K562 (cell line): ENCODE measurements at regions not wholly inside any gene's neighbourhood (a gene's known extent, or its start where the extent isn't known, plus 50 kb on each side); places are given as distances from the start of the nearest gene placed in this dataset.

Experiments used
- ATAC-seq: fragments of 200-7000 bp; cut with Tn5 transposase; 3 replicates; pipeline ENCODE4 v1.9.1; 2020; ENCODE audit warnings: moderate library complexity
- BruUV-seq: library from RNA; stranded (reverse); fragments of 400-500 nt; replicated peaks from 2 replicates; lab custom pipeline; 2021; lab: Mats Ljungman, UMichigan
- CTCF ChIA-PET: fragments of 300-600 bp; formaldehyde crosslinking; extraction: SDS; loops from one replicate; lab custom pipeline; 2021; ENCODE audit warnings: low intra/inter-chr PET ratio; lab: Yijun Ruan, JAX
- POLR2A ChIA-PET: fragments of 300-600, 350-650 bp; sonication (Branson Sonifier 250); formaldehyde crosslinking; extraction: SDS; loops from one replicate; lab custom pipeline; 2021; ENCODE audit warnings: antibody characterized with exemption, inconsistent platforms; lab: Yijun Ruan, JAX
- DNase-seq, 4 experiments: peaks; one replicate each; pipeline versions ENCODE4 v3.0.0 to v3.0.0-alpha.2; 2011 to 2018; ENCODE audit warnings: low spot score in 3 of 4, mixed read lengths in 3 of 4; ENCODE audit errors: extremely low read depth in 1 of 4
- FAIRE-seq: peaks from 2 replicates; lab custom pipeline; 2011; peaks lifted over from hg19 to GRCh38; lab: Jason Lieb, UNC
- H2AFZ ChIP-seq: 2 replicates; pipeline ENCODE4 v1.6.0; 2011; ENCODE audit warnings: low read depth, low read length, control low read depth, inconsistent platforms
- H3K27ac ChIP-seq: fragments of 200-600 bp; 3 replicates; pipeline ENCODE4 v1.8.0; 2011; ENCODE audit warnings: low read depth, mild to moderate bottlenecking, control low read depth, inconsistent platforms, low read length, moderate library complexity, mixed read lengths; ENCODE audit errors: extremely low read depth
- H3K27me3 ChIP-seq, 2 experiments: fragments of 300-600 bp in 1 of 2; 2 replicates in 1 of 2; 3 replicates in 1 of 2; pipeline versions ENCODE4 v1.6.0 to v1.8.0; 2011; ENCODE audit warnings: inconsistent platforms in 2 of 2, low read length in 2 of 2, mild to moderate bottlenecking in 1 of 2, mixed read lengths in 1 of 2, moderate library complexity in 1 of 2; ENCODE audit not compliant: control insufficient read depth in 2 of 2, insufficient read depth in 2 of 2
- H3K36me3 ChIP-seq: fragments of 300-600 bp; 3 replicates; pipeline ENCODE4 v1.8.0; 2011; ENCODE audit warnings: mild to moderate bottlenecking, low read length, inconsistent platforms; ENCODE audit not compliant: control insufficient read depth, insufficient read depth
- H3K4me1 ChIP-seq, 2 experiments: fragments of 200-600 bp in 1 of 2; replicated peaks in 1 of 2; 2 replicates in 1 of 2; 3 replicates in 1 of 2; pipeline versions ENCODE4 v1.5.1 to v1.8.0; 2011; ENCODE audit warnings: inconsistent platforms in 2 of 2, low read length in 2 of 2, mild to moderate bottlenecking in 1 of 2, mixed read lengths in 1 of 2, moderate library complexity in 1 of 2; ENCODE audit not compliant: control insufficient read depth in 2 of 2, insufficient read depth in 2 of 2
- H3K4me2 ChIP-seq: 2 replicates; pipeline ENCODE4 v1.6.1; 2011; ENCODE audit warnings: low read length, control low read depth, inconsistent platforms, mixed read lengths; ENCODE audit not compliant: insufficient read depth
- H3K4me3 ChIP-seq: fragments of 200-600 bp; sonication (generic), shearing (Covaris generic); 2 replicates; pipeline ENCODE4 v1.5.1; 2016; ENCODE audit warnings: control low read depth, inconsistent platforms
- H3K79me2 ChIP-seq: fragments of 200-600 bp; 3 replicates; pipeline ENCODE4 v1.8.0; 2011; ENCODE audit warnings: low read length, inconsistent platforms; ENCODE audit not compliant: control insufficient read depth, insufficient read depth
- H3K9ac ChIP-seq, 2 experiments: 2 replicates each; pipeline versions ENCODE4 v1.6.0 to v1.6.1; 2011; ENCODE audit warnings: low read depth in 2 of 2, low read length in 2 of 2, control low read depth in 1 of 2, inconsistent platforms in 1 of 2, mild to moderate bottlenecking in 1 of 2, mixed read lengths in 1 of 2; ENCODE audit not compliant: insufficient read depth in 1 of 2
- H3K9me1 ChIP-seq: one replicate; pipeline ENCODE4 v1.6.0; 2011; ENCODE audit warnings: inconsistent platforms, mild to moderate bottlenecking, low read length, moderate library complexity; ENCODE audit not compliant: control insufficient read depth, insufficient read depth
- H3K9me3 ChIP-seq: replicated peaks from 2 replicates; pipeline ENCODE4 v1.5.1; 2011; ENCODE audit warnings: low read depth, low read length, inconsistent platforms; ENCODE audit not compliant: control insufficient read depth, insufficient read depth
- H4K20me1 ChIP-seq: replicated peaks from 2 replicates; pipeline ENCODE4 v1.6.1; 2011; ENCODE audit warnings: low read length, inconsistent platforms, mixed read lengths; ENCODE audit not compliant: control insufficient read depth, insufficient read depth
- C11orf30 ChIP-seq: fragments of 450-650 bp; IDR thresholded peaks from 2 replicates; pipeline ENCODE4 v1.6.1; 2016; ENCODE audit warnings: low read depth, mild to moderate bottlenecking
- CC2D1A ChIP-seq: fragments of 450-650 bp; IDR thresholded peaks from 2 replicates; pipeline ENCODE4 v1.6.1; 2017; ENCODE audit warnings: mild to moderate bottlenecking
- DMBX1 ChIP-seq: fragments of 250-450 bp; sonication (Bioruptor Pico); IDR thresholded peaks from 2 replicates; pipeline ENCODE4 v1.8.0; 2022; ENCODE audit warnings: inconsistent platforms, mild to moderate bottlenecking, moderate library complexity, borderline replicate concordance
- E4F1 ChIP-seq: fragments of 250-450 bp; sonication (Bioruptor Pico); IDR thresholded peaks from 2 replicates; pipeline ENCODE4 v1.5.0; 2021; ENCODE audit warnings: mild to moderate bottlenecking, borderline replicate concordance
- GTF2A2 ChIP-seq: IDR thresholded peaks from 2 replicates; pipeline ENCODE4 v1.6.1; 2016; ENCODE audit warnings: mild to moderate bottlenecking, missing genetic modification characterization, missing compliant biosample characterization
- HMG20B ChIP-seq: fragments of 250-450 bp; sonication (Bioruptor Pico); IDR thresholded peaks from 2 replicates; pipeline ENCODE4 v1.5.0; 2021; ENCODE audit warnings: mild to moderate bottlenecking
- MAFF ChIP-seq: IDR thresholded peaks from 2 replicates; pipeline ENCODE4 v1.6.1; 2012; ENCODE audit warnings: low read length, improper control_type of control experiment
- MAFG ChIP-seq: fragments of 450-650 bp; conservative IDR thresholded peaks from 2 replicates; pipeline ENCODE4 v1.6.1; 2016; ENCODE audit warnings: missing genetic modification characterization, missing compliant biosample characterization
- SRSF7 ChIP-seq: fragments of 200-400 bp; formaldehyde crosslinking; optimal IDR thresholded peaks from 2 replicates; pipeline ENCODE3; 2017; ENCODE audit warnings: mild to moderate bottlenecking, low read depth, low read length
- YY1 ChIP-seq, 3 experiments: IDR thresholded peaks; 2 replicates each; pipeline ENCODE4 v1.6.1; 2011; ENCODE audit warnings: low read length in 2 of 3, mild to moderate bottlenecking in 2 of 3, moderate library complexity in 2 of 3, borderline replicate concordance in 1 of 3, control low read depth in 1 of 3, low read depth in 1 of 3; ENCODE audit not compliant: insufficient read depth in 3 of 3, insufficient replicate concordance in 2 of 3, control insufficient read depth in 1 of 3, insufficient read length in 1 of 3; ENCODE audit errors: extremely low read depth in 1 of 3
- ZNF316 ChIP-seq: fragments of 450-650 bp; IDR thresholded peaks from 2 replicates; pipeline ENCODE4 v1.6.1; 2016
- WGBS: fragments of 100-300 bp; shearing (Covaris generic); methylation state at CpG from one replicate; pipeline ENCODE4 v1.1.6; 2016; ENCODE audit warnings: low coverage, mixed read lengths; ENCODE audit not compliant: insufficient coverage; ENCODE audit errors: missing lambda C conversion rate; 5-methylcytosine and 5-hydroxymethylcytosine counted together
- in situ Hi-C: fragments of 300-500 bp; cut with MboI; formaldehyde crosslinking; loops from 4 replicates; pipeline ENCODE4 v1.15.0; 2018; ENCODE audit warnings: inconsistent platforms, mixed read lengths
- intact Hi-C: fragments of 100-400 bp; cut with micrococcal nuclease; formaldehyde crosslinking; loops from 2 replicates; pipeline ENCODE4 v1.14.2; 2022
- TF ChIP-seq, protein P1 (sequence below): IDR thresholded peaks from 2 replicates; pipeline ENCODE4 v1.6.1; 2016; ENCODE audit warnings: missing genetic modification characterization, missing compliant biosample characterization
- TF ChIP-seq, protein P2 (sequence below): fragments of 250-450 bp; sonication (Bioruptor Pico); IDR thresholded peaks from 2 replicates; pipeline ENCODE4 v1.8.0; 2022; ENCODE audit warnings: inconsistent platforms

GRCh38 chr4:138519436-138519835, 277.3 kb upstream of the SLC7A11 start (continued):
- no peak for TF ChIP-seq E4F1 (CRISPR knock-in tag)

- Histone ChIP-seq H3K27ac (no peak overlapping the region), H3K9ac (no peak overlapping the region), H3K4me3 (no peak overlapping the region), H3K4me1 (peaks cover 0 to 7% of the 10 kb centered on the region in 2 experiments; a peak in 2 of 5 replicates), H3K4me2 (no peak overlapping the region), H3K79me2 (no peaks in the 10 kb centered on the region), H2AFZ (no peak overlapping the region), H4K20me1 (no peaks in the 10 kb centered on the region), H3K9me3 (no peaks in the 10 kb centered on the region), H3K36me3 (no peaks in the 10 kb centered on the region), H3K27me3 (no peaks in the 10 kb centered on the region), H3K9me1 (no peaks in the 10 kb centered on the region)
- intact Hi-C loops, result no loop called here
- 27% methylated on average over 1 of the region's 1 CpG for WGBS
- ChIA-PET POLR2A (no interaction called here), CTCF (no interaction called here)
- FAIRE-seq (no peak), DNase-seq (no peak), ATAC-seq (no peak)
- in situ Hi-C loops, result no loop called here
- no TSS peak for BruUV-seq
- TF ChIP-seq HMG20B (CRISPR knock-in tag) (no peak), YY1 (IDR thresholded peaks at IDR 0.05; ENCODE audit: borderline replicate concordance in 1 of 3, control insufficient read depth in 1 of 3, extremely low read depth in 1 of 3, insufficient read depth in 3 of 3, insufficient read length in 1 of 3, insufficient replicate concordance in 2 of 3, low read depth in 1 of 3, low read length in 2 of 3) (no peak), SRSF7 (no peak), MAFG (tag) (peak; percentile 43), DMBX1 (no peak), ZNF316 (peak; percentile 53; the same call in 1 of the 2 replicates), C11orf30 (peak; percentile 35; the same call in 1 of the 2 replicates), GTF2A2 (tag) (no peak), CC2D1A (no peak), MAFF (peak; percentile 77)
- TF ChIP-seq, protein P1, sequence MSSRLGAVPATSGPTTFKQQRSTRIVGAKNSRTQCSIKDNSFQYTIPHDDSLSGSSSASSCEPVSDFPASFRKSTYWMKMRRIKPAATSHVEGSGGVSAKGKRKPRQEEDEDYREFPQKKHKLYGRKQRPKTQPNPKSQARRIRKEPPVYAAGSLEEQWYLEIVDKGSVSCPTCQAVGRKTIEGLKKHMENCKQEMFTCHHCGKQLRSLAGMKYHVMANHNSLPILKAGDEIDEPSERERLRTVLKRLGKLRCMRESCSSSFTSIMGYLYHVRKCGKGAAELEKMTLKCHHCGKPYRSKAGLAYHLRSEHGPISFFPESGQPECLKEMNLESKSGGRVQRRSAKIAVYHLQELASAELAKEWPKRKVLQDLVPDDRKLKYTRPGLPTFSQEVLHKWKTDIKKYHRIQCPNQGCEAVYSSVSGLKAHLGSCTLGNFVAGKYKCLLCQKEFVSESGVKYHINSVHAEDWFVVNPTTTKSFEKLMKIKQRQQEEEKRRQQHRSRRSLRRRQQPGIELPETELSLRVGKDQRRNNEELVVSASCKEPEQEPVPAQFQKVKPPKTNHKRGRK, result no peak
- TF ChIP-seq, protein P2, sequence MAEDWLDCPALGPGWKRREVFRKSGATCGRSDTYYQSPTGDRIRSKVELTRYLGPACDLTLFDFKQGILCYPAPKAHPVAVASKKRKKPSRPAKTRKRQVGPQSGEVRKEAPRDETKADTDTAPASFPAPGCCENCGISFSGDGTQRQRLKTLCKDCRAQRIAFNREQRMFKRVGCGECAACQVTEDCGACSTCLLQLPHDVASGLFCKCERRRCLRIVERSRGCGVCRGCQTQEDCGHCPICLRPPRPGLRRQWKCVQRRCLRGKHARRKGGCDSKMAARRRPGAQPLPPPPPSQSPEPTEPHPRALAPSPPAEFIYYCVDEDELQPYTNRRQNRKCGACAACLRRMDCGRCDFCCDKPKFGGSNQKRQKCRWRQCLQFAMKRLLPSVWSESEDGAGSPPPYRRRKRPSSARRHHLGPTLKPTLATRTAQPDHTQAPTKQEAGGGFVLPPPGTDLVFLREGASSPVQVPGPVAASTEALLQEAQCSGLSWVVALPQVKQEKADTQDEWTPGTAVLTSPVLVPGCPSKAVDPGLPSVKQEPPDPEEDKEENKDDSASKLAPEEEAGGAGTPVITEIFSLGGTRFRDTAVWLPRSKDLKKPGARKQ (CRISPR knock-in tag), result no peak
These were observed 271.4 kb upstream of the SLC7A11 start for GRCh38 chr4:138513535-138513934.
